ENCODE measurements at regions not wholly inside any gene's neighbourhood (a gene's known extent, or its start where the extent isn't known, plus 50 kb on each side); places are given as distances from the start of the nearest gene placed in this dataset.

DNA sequence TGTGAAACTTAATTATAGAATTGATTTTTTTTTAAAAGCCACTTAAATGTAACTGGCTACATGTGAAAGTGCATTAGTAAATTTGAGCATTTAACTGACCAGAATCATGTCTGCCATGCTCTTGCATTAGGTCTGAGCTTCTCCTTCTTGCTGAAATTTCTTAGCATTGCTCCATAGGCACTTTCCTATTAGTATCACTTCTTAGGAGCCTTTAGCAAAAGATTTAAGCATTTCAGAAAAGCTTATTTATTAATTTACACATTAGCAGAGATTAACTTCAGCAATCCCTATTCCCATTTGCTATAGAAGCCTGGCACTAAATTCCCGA lies 211.0 kb downstream of the SNX18 start:
- TF ChIP-seq POLR2A (IDR thresholded peaks at IDR 0.05) (no peak), CTCF (IDR thresholded peaks at IDR 0.05) (no peak), EP300 (IDR thresholded peaks at IDR 0.05) (no peak), POLR2AphosphoS5 (IDR thresholded peaks at IDR 0.05) (no peak)
- WGBS = 86% methylated on average over 1 of the region's 1 CpG
- DNase-seq (ENCODE audit: low spot score in 2 of 2) = no peak
- Histone ChIP-seq H3K27ac (no peak overlapping the region), H3K9me3 (no peaks in the 10 kb centered on the region), H3K4me3 (no peak overlapping the region), H3K4me1 (peaks cover 13% of the 10 kb centered on the region), H3K36me3 (no peaks in the 10 kb centered on the region), H3K27me3 (no peaks in the 10 kb centered on the region)

DNA sequence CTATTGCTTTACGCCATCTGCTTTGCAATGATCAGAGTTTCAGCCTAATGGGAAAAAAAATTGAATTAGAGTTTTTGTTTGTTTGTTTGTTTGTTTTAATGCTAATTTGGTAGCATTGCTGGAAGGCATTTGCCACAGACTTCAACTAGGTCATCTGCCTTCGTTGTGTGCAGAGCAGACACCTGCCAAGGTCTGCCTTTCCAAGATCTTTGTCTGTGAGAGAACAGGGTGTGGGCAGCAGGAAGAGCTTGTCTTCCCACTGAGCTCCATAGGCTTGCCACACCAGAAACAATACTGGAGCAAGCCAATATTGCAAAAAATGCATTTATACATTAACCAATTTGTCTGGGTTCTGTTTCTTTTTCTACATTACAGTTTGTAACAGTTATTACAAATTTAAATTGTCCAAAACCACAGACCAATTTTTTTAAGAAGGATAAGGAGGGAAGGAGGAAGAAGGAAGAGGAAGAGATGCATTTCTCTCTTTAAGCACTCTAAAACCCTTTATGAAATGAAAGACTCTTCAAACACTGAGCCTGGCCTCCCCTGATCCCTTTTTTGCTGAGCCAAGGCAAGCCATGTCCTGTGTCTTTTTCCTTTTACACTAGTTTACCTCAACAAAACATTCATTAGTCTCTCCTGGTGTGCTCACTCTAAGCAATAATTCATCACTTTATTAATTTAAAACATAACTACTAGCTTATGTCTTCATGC lies 210.5 kb downstream of the SNX18 start:
- Histone ChIP-seq H3K27me3 (no peaks in the 10 kb centered on the region), H3K36me3 (no peaks in the 10 kb centered on the region), H3K9me3 (no peaks in the 10 kb centered on the region), H3K4me1 (peaks cover 13% of the 10 kb centered on the region), H3K27ac (peak overlapping the region; percentile 47), H3K4me3 (no peak overlapping the region)
- no peak for TF ChIP-seq EP300 (IDR thresholded peaks at IDR 0.05)
- TF ChIP-seq POLR2AphosphoS5 (IDR thresholded peaks at IDR 0.05) = no peak
- no peak for TF ChIP-seq CTCF (IDR thresholded peaks at IDR 0.05)
- DNase-seq (ENCODE audit: low spot score in 2 of 2) = no peak
- 56% methylated on average over 2 of the region's 2 CpGs for WGBS

GRCh38 chr5:54725391-54726280 lies 208.1 kb downstream of the SNX18 start:
- Histone ChIP-seq H3K9me3 (no peaks in the 10 kb centered on the region), H3K27ac (no peak overlapping the region), H3K4me1 (peaks cover 14% of the 10 kb centered on the region), H3K4me3 (no peak overlapping the region), H3K36me3 (no peaks in the 10 kb centered on the region), H3K27me3 (no peaks in the 10 kb centered on the region)
- no peak for DNase-seq (ENCODE audit: low spot score in 2 of 2)
- no peak for TF ChIP-seq POLR2AphosphoS5 (IDR thresholded peaks at IDR 0.05)
- no peak for TF ChIP-seq POLR2A (IDR thresholded peaks at IDR 0.05)
- TF ChIP-seq CTCF (IDR thresholded peaks at IDR 0.05) = no peak
- TF ChIP-seq EP300 (IDR thresholded peaks at IDR 0.05) = no peak
- 43% methylated on average over 2 of the region's 2 CpGs for WGBS

- 73% methylated on average over 6 of the region's 6 CpGs for WGBS
- TF ChIP-seq CTCF (IDR thresholded peaks at IDR 0.05) = no peak
- TF ChIP-seq POLR2A (IDR thresholded peaks at IDR 0.05) = no peak
- no peak for TF ChIP-seq POLR2AphosphoS5 (IDR thresholded peaks at IDR 0.05)
- TF ChIP-seq EP300 (IDR thresholded peaks at IDR 0.05) = no peak
- no peak overlapping the region for H3K4me3 ChIP-seq
- no peaks in the 10 kb centered on the region for H3K9me3 ChIP-seq
- no peaks in the 10 kb centered on the region for H3K36me3 ChIP-seq
- H3K4me1 ChIP-seq = peaks cover 27% of the 10 kb centered on the region
- H3K27me3 ChIP-seq = no peaks in the 10 kb centered on the region
- no peak overlapping the region for H3K27ac ChIP-seq
- no peak for DNase-seq (ENCODE audit: low spot score in 2 of 2)
Observed at GRCh38 chr5:54722846-54723433, 205.4 kb downstream of the SNX18 start.

Data from suprapubic skin (tissue), 4 donors.